OCI-LY3 (cell line): ENCODE measurements at regions not wholly inside any gene's neighbourhood (a gene's known extent, or its start where the extent isn't known, plus 50 kb on each side); places are given as distances from the start of the nearest gene placed in this dataset.

Experiments used
- EZH2phosphoT487 ChIP-seq: fragments of 200-600 bp; shearing (Covaris generic); IDR thresholded peaks from 2 replicates; pipeline ENCODE4 v1.6.1; 2018; ENCODE audit warnings: antibody characterized with exemption, mixed run types, low read depth
- TF ChIP-seq, protein P1 (sequence below): fragments of 200-600, 300-600 bp; sonication (generic); IDR thresholded peaks from 2 replicates; pipeline ENCODE4 v1.5.1; 2014; ENCODE audit warnings: antibody characterized with exemption, low read length, low read depth

DNA sequence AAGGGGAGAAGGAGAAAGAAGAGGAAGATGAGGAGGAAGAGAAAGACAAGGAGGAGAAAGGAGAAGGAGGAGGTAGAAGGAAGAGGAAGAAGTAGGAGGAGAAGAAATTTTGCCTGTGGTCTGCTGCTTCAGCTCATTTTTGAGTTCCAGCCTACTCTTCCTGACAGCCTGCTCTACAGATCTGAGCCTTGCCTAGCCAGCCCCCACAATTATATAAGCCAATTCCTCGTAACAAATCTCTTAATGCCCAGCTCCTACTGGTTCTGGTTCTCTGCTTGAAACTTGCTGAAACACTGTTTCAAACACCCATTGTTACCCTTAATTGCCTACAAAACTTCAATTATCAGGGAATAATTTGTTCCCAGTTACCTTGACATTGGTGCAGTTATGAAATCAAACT lies 1014.2 kb upstream of the CELF4 start:
- TF ChIP-seq, protein P1, sequence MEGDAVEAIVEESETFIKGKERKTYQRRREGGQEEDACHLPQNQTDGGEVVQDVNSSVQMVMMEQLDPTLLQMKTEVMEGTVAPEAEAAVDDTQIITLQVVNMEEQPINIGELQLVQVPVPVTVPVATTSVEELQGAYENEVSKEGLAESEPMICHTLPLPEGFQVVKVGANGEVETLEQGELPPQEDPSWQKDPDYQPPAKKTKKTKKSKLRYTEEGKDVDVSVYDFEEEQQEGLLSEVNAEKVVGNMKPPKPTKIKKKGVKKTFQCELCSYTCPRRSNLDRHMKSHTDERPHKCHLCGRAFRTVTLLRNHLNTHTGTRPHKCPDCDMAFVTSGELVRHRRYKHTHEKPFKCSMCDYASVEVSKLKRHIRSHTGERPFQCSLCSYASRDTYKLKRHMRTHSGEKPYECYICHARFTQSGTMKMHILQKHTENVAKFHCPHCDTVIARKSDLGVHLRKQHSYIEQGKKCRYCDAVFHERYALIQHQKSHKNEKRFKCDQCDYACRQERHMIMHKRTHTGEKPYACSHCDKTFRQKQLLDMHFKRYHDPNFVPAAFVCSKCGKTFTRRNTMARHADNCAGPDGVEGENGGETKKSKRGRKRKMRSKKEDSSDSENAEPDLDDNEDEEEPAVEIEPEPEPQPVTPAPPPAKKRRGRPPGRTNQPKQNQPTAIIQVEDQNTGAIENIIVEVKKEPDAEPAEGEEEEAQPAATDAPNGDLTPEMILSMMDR = no peak
- TF ChIP-seq EZH2phosphoT487 = no peak
